CMK (cell line): ENCODE measurements at regions not wholly inside any gene's neighbourhood (a gene's known extent, or its start where the extent isn't known, plus 50 kb on each side); places are given as distances from the start of the nearest gene placed in this dataset.

Experiments used
- DNase-seq: peaks from one replicate; pipeline ENCODE4 v3.0.0-alpha.2; 2010; ENCODE audit warnings: low read depth

DNA sequence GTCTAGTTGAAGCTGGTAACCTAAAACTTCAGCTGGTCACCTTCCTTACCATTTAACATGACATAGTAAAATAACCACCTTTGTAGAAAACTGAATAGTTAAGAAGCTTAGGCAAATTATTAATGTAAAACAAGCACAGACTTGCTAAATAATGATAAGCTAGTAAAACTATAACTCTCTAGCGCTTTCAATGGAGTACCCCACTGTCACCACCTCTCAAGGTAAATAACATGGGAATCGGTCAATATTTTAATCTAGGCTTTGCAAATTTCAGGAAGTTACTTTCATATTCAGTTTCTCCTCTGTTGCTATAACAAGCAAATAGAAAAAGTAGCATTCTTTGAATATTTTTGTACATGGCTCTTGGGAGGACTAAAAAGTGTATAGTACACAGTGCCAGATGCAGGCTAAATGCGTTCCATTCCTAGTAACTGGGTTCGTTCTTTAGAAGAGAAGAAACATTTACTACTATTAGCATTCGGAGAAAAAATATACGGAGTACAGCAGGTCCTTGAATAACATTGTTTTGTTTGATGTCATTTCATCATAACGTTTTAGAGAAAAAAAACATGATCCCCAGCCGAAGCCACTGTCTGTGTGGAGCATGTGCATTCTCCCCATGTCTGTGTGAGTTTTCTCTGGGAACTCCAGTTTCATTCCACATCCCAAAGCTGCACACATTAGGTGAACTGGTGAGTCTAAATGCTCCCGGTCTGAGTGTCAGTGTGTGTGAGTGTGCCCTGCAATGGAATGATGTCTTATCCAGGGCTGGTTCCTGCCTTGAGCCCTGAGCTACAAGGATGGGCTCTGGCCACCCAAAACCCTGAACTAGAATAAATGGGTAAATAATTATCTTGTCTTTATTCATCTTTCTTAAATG is 52.5 kb downstream of the EPRS1 start:
- no peak for DNase-seq

DNA sequence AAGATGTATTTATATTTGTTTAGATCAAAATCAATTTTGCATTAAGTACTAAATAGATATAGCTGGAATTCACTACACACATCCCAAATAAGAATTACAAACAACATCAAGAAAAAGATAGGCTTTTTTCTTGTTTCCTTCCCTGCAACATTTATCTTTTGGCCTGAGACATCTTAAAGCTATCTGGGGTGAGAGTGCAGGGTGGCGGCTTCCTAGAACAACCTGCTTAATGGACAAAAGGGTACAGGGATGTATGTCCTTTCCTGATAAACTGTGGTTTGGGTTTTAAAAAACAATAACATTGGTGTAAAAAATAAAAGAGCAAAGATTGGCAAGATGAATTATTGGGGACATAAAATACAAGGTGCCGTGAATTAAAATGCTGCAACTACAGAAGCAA is 54.4 kb downstream of the EPRS1 start:
- DNase-seq, result no peak

DNA sequence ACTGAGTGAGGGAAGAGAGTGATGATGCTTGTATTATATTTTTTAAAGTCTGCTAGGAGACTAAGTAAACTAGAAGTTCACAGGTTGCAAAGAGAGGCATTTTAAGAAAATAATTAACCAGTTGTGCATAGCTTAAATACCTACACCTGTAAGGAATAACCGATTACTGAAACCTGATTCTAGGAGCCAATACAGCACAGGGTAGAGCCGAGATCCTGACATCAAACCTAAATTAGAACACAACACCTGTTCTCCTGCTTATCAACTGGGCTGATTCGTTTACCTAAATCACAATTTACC is 54.8 kb downstream of the EPRS1 start:
- DNase-seq, result no peak

DNA sequence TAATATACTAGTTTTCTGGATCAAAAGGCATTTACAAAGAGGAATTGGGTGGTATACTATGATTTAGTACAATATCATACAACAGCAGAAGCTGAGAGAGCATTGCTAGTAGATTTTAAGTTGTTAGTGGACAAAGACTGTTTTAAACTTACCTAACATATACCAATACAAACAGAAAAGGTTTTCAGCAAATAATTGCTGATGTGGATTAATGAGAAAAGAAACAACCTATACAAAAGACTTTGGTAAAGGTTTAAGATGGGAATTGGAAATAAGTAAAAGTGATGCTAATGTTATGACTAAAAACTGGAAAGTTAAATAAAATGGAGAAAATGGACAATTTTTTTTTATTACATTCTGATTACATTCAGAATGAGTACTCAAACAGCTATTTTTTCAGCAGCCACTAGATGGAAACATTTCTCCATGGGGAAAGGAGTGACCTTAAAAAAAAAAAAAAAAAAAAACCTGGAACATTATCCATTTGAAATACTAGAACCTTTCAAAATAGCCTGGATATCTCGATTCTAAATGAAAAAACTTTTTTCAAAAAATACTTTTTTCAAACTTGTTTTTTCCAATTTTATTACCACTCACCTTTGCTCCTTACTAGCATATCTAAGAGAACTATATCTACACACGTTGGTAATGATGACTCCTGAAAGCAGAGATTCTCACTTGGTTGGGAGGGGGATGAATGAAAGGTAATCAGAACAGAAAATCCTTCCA is 55.4 kb downstream of the EPRS1 start:
- DNase-seq, result peak; percentile 5

DNA sequence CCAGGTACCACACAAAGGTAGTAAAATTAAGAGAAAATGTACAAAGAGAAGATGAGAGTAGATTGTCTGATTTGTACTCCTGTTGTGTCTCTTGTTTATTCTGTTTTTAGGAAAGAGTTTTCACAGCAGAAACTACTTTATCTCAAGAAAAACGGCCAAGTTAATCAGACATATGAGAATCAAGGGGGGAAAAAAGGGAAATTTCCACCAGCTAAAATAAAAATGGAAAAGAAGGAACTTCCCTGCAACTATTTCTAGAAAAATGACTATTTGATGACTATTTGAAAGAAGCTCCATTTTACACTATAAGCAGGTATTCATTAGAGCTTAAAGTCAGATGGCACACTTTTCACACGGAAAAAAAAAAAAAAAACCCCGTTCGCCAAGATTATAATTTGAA is 56.5 kb downstream of the EPRS1 start:
- no peak for DNase-seq

DNA sequence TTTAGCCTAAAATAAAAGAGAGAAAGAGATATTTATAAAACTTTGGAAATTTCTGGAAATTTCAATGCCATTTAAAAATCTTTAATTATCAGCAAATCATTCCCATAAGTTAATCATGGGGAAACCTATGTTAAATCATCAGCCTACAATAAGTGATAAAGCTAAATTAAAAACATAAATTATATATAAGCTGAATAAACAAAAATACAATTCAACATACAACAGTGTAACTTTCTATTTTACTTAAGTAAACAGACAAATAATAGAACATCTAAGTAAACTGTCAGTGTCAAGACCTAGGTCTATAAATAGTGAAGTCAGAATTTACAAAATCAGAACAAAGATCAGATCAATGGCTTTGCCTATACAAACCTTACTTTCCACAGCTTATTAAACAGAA is 57.5 kb downstream of the EPRS1 start:
- no peak for DNase-seq

DNA sequence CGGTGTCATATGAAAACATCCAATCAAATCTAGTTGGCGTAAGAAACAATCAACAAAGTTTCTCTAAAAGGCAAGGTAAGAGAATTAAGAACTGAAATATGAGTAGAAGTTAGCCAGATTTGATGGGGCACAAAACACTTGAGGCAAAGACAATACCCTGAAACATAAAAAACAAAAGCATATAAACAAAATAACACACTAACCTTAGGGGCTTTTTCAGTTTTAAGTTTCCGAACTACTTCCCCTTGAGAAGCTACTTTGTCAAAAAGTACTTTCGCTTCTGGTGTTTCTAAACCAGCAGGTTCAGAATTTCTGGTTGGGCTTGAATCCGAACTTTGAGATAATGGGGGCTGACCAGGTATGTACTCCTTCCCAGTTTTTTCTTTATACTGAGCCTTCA is 57.9 kb downstream of the EPRS1 start:
- no peak for DNase-seq

DNA sequence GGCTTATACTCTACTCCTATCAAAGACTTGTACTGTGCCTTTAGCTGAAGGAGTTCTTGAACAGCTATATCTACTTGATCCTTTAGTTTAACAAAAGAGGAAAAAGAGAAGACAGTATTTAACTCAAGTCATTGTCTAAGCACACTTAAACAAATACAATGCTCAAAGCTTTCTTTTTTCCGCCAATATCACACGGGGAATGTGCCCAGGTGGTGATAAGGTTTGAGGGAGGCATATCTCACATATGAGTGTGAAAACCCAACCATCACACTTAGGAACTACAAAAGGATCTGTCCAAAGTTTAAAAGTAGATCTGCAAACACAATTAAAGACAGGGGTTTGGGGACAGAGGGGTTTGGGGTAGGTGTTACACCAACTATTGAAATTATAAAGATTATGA is 59.0 kb upstream of the SLC30A10 start:
- no peak for DNase-seq

DNA sequence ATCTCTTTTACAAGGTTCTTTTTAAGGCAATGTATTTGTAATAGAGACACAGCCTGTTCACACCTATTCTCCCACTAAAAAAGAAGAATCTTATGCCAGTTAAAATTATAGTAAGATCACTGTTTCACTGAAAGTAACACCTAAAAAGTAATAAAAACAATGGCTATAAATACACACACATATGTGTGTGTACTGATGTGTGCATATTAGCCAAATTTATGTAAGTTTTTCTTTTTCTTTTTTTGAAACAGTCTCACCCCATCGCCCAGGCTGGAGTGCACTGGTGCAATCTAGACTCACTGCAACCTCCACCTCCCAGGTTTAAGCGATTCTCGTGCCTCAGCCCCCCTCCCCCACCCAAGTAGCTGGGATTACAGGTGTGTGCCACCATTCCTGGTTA is 56.8 kb upstream of the SLC30A10 start:
- DNase-seq, result no peak
